PFSK-1 (cell line): ENCODE measurements at regions not wholly inside any gene's neighbourhood (a gene's known extent, or its start where the extent isn't known, plus 50 kb on each side); places are given as distances from the start of the nearest gene placed in this dataset.

Source experiments
- FOXP2 ChIP-seq: optimal IDR thresholded peaks from 2 replicates; pipeline ENCODE3; 2011; ENCODE audit warnings: borderline replicate concordance, control low read depth, inconsistent platforms; ENCODE audit not compliant: insufficient read depth; ENCODE audit errors: extremely low read length, extremely low read depth
- POLR2AphosphoS5 ChIP-seq: IDR thresholded peaks from 2 replicates; pipeline ENCODE4 v1.6.1; 2012; ENCODE audit warnings: low read depth, mild to moderate bottlenecking, control low read depth, low read length, moderate library complexity
- REST ChIP-seq, 2 experiments: IDR thresholded peaks; 2 replicates each; pipeline versions ENCODE4 v1.6.1 to v1.8.0; 2011 to 2012; ENCODE audit warnings: low read depth in 2 of 2, low read length in 2 of 2, control low read depth in 1 of 2, inconsistent platforms in 1 of 2, mild to moderate bottlenecking in 1 of 2, moderate library complexity in 1 of 2; ENCODE audit not compliant: insufficient read depth in 1 of 2
- SIN3A ChIP-seq: IDR thresholded peaks from 2 replicates; pipeline ENCODE4 v1.6.1; 2012; ENCODE audit warnings: mild to moderate bottlenecking, low read length, moderate library complexity, borderline replicate concordance; ENCODE audit not compliant: insufficient read depth
- TAF1 ChIP-seq: IDR thresholded peaks from 2 replicates; pipeline ENCODE4 v1.6.1; 2012; ENCODE audit warnings: low read length, control low read depth, borderline replicate concordance; ENCODE audit not compliant: insufficient read depth

GRCh38 chr1:215022204-215022603 lies 60.3 kb upstream of the KCNK2 start:
- TF ChIP-seq FOXP2: no peak
- TF ChIP-seq SIN3A: no peak
- no peak for TF ChIP-seq POLR2AphosphoS5
- TF ChIP-seq REST (IDR thresholded peaks at IDR 0.05; ENCODE audit: insufficient read depth in 1 of 2, low read depth in 2 of 2, low read length in 2 of 2): no peak
- TF ChIP-seq TAF1: no peak

- no peak for TF ChIP-seq SIN3A
- TF ChIP-seq FOXP2: no peak
- no peak for TF ChIP-seq POLR2AphosphoS5
- no peak for TF ChIP-seq REST (IDR thresholded peaks at IDR 0.05; ENCODE audit: insufficient read depth in 1 of 2, low read depth in 2 of 2, low read length in 2 of 2)
- no peak for TF ChIP-seq TAF1
Measured at GRCh38 chr1:215022741-215023141, 59.8 kb upstream of the KCNK2 start.

GRCh38 chr1:215023155-215023832 lies 59.2 kb upstream of the KCNK2 start:
- TF ChIP-seq POLR2AphosphoS5: no peak
- TF ChIP-seq REST (IDR thresholded peaks at IDR 0.05; ENCODE audit: insufficient read depth in 1 of 2, low read depth in 2 of 2, low read length in 2 of 2): no peak
- no peak for TF ChIP-seq TAF1
- TF ChIP-seq FOXP2: no peak
- TF ChIP-seq SIN3A: no peak

GRCh38 chr1:215028954-215029353 lies 53.6 kb upstream of the KCNK2 start:
- no peak for TF ChIP-seq SIN3A
- TF ChIP-seq POLR2AphosphoS5: no peak
- no peak for TF ChIP-seq FOXP2
- no peak for TF ChIP-seq TAF1
- no peak for TF ChIP-seq REST (IDR thresholded peaks at IDR 0.05; ENCODE audit: insufficient read depth in 1 of 2, low read depth in 2 of 2, low read length in 2 of 2)
